Endodermal cell (in vitro differentiated cells): ENCODE measurements at regions not wholly inside any gene's neighbourhood (a gene's known extent, or its start where the extent isn't known, plus 50 kb on each side); places are given as distances from the start of the nearest gene placed in this dataset.
"Not testable (repeated sequence)": the region's sequence is repeated elsewhere in the genome, so short reads cannot be mapped to it uniquely, and the experiment has no call there.

ENCODE experiments used
- DNase-seq: peaks from one replicate; pipeline ENCODE4 v3.0.0-alpha.2; 2017
- H3K27ac ChIP-seq: 2 replicates; pipeline ENCODE4 v1.5.1; 2013; ENCODE audit warnings: mild to moderate bottlenecking, low read depth, low read length, moderate library complexity
- H3K27me3 ChIP-seq: 2 replicates; pipeline ENCODE4 v1.6.1; 2013; ENCODE audit warnings: mild to moderate bottlenecking, low read length, moderate library complexity; ENCODE audit not compliant: insufficient read depth, control insufficient read depth, poor library complexity, severe bottlenecking
- H3K36me3 ChIP-seq: 2 replicates; pipeline ENCODE4 v1.7.0; 2013; ENCODE audit warnings: mild to moderate bottlenecking, low read length, moderate library complexity; ENCODE audit not compliant: control insufficient read depth, insufficient read depth
- H3K4me1 ChIP-seq: one replicate; pipeline ENCODE4 v1.7.0; 2013; ENCODE audit warnings: low read length; ENCODE audit not compliant: control insufficient read depth, insufficient read depth
- H3K4me3 ChIP-seq: 2 replicates; pipeline ENCODE4 v1.5.1; 2013; ENCODE audit warnings: mild to moderate bottlenecking, low read length, moderate library complexity
- H3K9ac ChIP-seq: 2 replicates; pipeline ENCODE4 v1.6.1; 2013; ENCODE audit warnings: mild to moderate bottlenecking, low read length, moderate library complexity; ENCODE audit not compliant: poor library complexity, severe bottlenecking; ENCODE audit errors: extremely low read depth
- H3K9me3 ChIP-seq: 2 replicates; pipeline ENCODE4 v1.6.1; 2013; ENCODE audit warnings: mild to moderate bottlenecking, low read length, moderate library complexity; ENCODE audit not compliant: control insufficient read depth
- H3K27ac Mint-ChIP-seq: 2 replicates; pipeline ENCODE4 v1.8.0; 2020; ENCODE audit warnings: mixed read lengths
- H3K27me3 Mint-ChIP-seq: 2 replicates; pipeline ENCODE4 v1.8.0; 2021; ENCODE audit warnings: mild to moderate bottlenecking, mixed read lengths; ENCODE audit not compliant: insufficient read depth
- H3K36me3 Mint-ChIP-seq: 2 replicates; pipeline ENCODE4 v1.8.0; 2020; ENCODE audit warnings: low read depth, mixed read lengths
- H3K4me1 Mint-ChIP-seq: 2 replicates; pipeline ENCODE4 v1.8.0; 2020; ENCODE audit warnings: mixed read lengths
- H3K4me3 Mint-ChIP-seq: 2 replicates; pipeline ENCODE4 v1.8.0; 2020; ENCODE audit warnings: mild to moderate bottlenecking, moderate library complexity, mixed read lengths
- H3K9me3 Mint-ChIP-seq: 2 replicates; pipeline ENCODE4 v1.8.0; 2020; ENCODE audit warnings: mild to moderate bottlenecking, mixed read lengths
- WGBS, 2 experiments: methylation state at CpG; one replicate each; pipeline versions ENCODE4 v1.1.5 to v1.1.7; 2013; ENCODE audit warnings: missing lambda C conversion rate in 2 of 2, mixed read lengths in 1 of 2; ENCODE audit not compliant: insufficient coverage in 1 of 2, insufficient read length in 1 of 2; 5-methylcytosine and 5-hydroxymethylcytosine counted together
- TF ChIP-seq, protein P1 (sequence below): fragments of 200-600 bp; sonication (generic); conservative IDR thresholded peaks from 2 replicates; pipeline ENCODE4 v1.5.0; 2021; ENCODE audit warnings: antibody characterized with exemption, mild to moderate bottlenecking

DNA sequence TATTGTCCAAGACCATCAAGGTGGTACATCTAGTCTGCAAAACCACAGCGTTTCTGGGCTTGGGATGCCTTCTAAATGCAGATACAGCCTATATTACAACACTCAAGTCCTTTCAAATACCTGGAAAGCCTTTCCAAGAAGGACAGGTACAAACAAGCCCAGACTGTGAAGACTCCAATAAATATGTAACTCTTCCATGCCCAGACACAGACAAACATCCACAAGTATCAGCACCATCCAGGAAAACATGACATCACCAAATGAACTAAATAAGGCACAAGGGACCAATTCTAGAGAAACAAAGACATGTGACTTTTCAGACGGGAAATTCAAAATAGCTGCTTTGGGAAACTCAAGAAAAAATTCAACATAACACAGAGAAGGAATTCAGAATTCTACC lies 152.7 kb upstream of the POC5 start:
- H3K9me3 ChIP-seq, result no peaks in the 10 kb centered on the region
- no peak overlapping the region for H3K27ac ChIP-seq
- H3K4me3 ChIP-seq, result no peak overlapping the region
- TF ChIP-seq, protein P1, sequence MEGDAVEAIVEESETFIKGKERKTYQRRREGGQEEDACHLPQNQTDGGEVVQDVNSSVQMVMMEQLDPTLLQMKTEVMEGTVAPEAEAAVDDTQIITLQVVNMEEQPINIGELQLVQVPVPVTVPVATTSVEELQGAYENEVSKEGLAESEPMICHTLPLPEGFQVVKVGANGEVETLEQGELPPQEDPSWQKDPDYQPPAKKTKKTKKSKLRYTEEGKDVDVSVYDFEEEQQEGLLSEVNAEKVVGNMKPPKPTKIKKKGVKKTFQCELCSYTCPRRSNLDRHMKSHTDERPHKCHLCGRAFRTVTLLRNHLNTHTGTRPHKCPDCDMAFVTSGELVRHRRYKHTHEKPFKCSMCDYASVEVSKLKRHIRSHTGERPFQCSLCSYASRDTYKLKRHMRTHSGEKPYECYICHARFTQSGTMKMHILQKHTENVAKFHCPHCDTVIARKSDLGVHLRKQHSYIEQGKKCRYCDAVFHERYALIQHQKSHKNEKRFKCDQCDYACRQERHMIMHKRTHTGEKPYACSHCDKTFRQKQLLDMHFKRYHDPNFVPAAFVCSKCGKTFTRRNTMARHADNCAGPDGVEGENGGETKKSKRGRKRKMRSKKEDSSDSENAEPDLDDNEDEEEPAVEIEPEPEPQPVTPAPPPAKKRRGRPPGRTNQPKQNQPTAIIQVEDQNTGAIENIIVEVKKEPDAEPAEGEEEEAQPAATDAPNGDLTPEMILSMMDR, result no peak
- 80 to 90% methylated on average over 1 to 2 of the region's 2 CpGs for WGBS, 2 experiments
- H3K4me1 ChIP-seq, result no peaks in the 10 kb centered on the region
- no peaks in the 10 kb centered on the region for H3K4me1 Mint-ChIP-seq
- peaks cover 2% of the 10 kb centered on the region for H3K27me3 Mint-ChIP-seq
- H3K36me3 Mint-ChIP-seq, result no peaks in the 10 kb centered on the region
- H3K36me3 ChIP-seq, result no peaks in the 10 kb centered on the region
- no peak overlapping the region for H3K9ac ChIP-seq
- no peak overlapping the region for H3K27ac Mint-ChIP-seq
- no peaks in the 10 kb centered on the region for H3K27me3 ChIP-seq
- no peak overlapping the region for H3K4me3 Mint-ChIP-seq
- H3K9me3 Mint-ChIP-seq, result no peaks in the 10 kb centered on the region
- DNase-seq, result no peak

DNA sequence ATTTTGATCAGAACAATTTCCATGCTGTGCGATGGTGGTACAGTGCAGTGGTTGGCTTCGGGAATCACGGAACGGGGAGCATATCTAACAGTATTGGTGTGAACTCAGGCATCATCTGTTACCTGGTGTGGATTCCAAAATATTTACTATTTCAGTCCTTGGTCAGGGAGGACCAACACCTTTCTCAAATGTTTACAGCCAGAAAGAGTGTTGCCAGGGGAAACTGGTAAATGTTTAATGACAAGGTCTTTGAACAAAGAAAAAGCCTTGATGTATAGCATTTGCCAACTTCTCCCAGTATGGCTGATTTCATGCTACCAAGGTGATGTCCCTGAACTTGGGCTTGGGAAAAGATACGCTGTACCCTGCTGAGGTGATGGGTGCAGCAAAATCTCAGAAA lies 145.6 kb upstream of the POC5 start:
- Mint-ChIP-seq H3K27ac (no peak overlapping the region), H3K4me1 (no peaks in the 10 kb centered on the region), H3K27me3 (peaks cover 4% of the 10 kb centered on the region), H3K4me3 (no peak overlapping the region), H3K36me3 (no peaks in the 10 kb centered on the region), H3K9me3 (no peaks in the 10 kb centered on the region)
- Histone ChIP-seq H3K4me1 (no peaks in the 10 kb centered on the region), H3K9ac (no peak overlapping the region), H3K9me3 (no peaks in the 10 kb centered on the region), H3K27ac (no peak overlapping the region), H3K4me3 (no peak overlapping the region), H3K36me3 (no peaks in the 10 kb centered on the region), H3K27me3 (no peaks in the 10 kb centered on the region)
- DNase-seq, result no peak
- WGBS, 2 experiments, result 91 to 98% methylated on average over 5 of the region's 5 CpGs
- TF ChIP-seq, protein P1, result no peak

DNA sequence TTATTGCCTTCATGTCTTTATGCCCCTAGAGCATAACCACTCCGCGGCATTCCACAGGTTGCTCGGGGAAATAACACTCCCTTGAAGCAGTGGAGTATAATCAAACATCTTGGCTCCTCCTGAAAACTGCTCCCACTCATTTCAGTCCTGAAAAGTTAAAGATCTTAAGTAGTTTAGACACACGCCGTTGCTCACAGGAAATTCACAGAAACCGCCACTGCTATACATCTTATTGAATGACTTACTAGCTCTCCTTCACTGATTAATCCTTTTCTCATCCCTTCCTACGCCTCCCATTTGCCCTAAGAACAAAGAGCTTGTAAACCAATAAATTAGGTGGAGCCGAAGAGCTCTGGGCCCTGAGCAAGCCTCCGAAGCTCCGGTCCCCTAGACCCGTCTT lies 142.4 kb upstream of the POC5 start:
- H3K4me1 ChIP-seq, H3K4me3 Mint-ChIP-seq, H3K4me1 Mint-ChIP-seq, DNase-seq, H3K36me3 ChIP-seq, H3K36me3 Mint-ChIP-seq, H3K9ac ChIP-seq, H3K27ac Mint-ChIP-seq, H3K9me3 Mint-ChIP-seq, H3K27me3 ChIP-seq, H3K27me3 Mint-ChIP-seq, H3K4me3 ChIP-seq, H3K27ac ChIP-seq, H3K9me3 ChIP-seq: not testable (repeated sequence)
- 89 to 91% methylated on average over 6 to 11 of the region's 11 CpGs for WGBS, 2 experiments

DNA sequence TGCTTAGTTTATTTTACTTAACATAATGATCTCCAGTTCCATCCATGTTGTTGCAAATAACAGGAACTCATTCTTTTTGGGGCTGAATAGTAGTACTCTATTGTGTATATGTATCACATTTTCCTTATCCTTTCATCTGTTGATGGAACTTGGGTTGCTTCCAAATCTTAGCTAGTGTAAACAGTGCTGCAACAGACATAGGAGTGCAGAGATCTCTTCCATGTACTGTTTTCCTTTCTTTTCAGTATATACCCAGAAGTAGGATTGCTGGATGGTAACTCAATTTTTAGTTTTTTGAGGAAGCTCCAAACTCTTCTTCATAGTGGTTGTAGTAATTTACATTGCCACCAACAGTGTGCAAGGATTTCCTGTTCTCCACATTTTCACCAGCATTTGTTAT lies 138.8 kb upstream of the POC5 start:
- no peaks in the 10 kb centered on the region for H3K36me3 Mint-ChIP-seq
- H3K4me1 Mint-ChIP-seq, result no peaks in the 10 kb centered on the region
- DNase-seq, result no peak
- no peaks in the 10 kb centered on the region for H3K36me3 ChIP-seq
- H3K9me3 ChIP-seq, result no peaks in the 10 kb centered on the region
- H3K9ac ChIP-seq, result no peak overlapping the region
- H3K4me3 Mint-ChIP-seq, result no peak overlapping the region
- H3K27ac ChIP-seq, result no peak overlapping the region
- no peak overlapping the region for H3K4me3 ChIP-seq
- no peaks in the 10 kb centered on the region for H3K4me1 ChIP-seq
- H3K27me3 Mint-ChIP-seq, result peaks cover 4% of the 10 kb centered on the region
- no peak overlapping the region for H3K27ac Mint-ChIP-seq
- H3K9me3 Mint-ChIP-seq, result no peaks in the 10 kb centered on the region
- TF ChIP-seq, protein P1, result no peak
- H3K27me3 ChIP-seq, result no peaks in the 10 kb centered on the region
